Stimulated activated CD8-positive, alpha-beta memory T cell treated with anti-CD3 and anti-CD28 coated beads, Interleukin-12 subunit alpha, Interleukin-12 subunit beta, amount 100 ng/mL, for 24 hours (primary cell): ENCODE measurements at regions not wholly inside any gene's neighbourhood (a gene's known extent, or its start where the extent isn't known, plus 50 kb on each side); places are given as distances from the start of the nearest gene placed in this dataset.

Experiments
- DNase-seq: peaks from one replicate; pipeline ENCODE4 v3.0.0-alpha.2; 2020; ENCODE audit errors: extremely low read depth

DNA sequence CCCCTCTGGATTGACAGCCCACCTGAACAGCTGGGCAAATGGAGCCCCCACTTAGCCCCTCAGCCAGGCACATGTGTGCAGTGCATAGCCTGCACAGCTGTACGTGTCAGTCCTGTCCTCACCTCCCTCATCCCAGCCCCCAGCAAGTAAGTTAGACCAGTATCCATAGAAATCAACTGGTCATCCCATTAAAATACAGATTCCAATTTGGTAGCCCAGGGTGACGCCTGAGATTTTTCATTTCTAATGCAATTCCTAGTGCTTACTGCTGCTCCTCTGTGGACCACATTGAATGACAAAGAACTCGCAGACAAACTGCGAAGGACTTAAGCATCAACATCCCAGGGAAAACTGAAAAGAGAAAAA, 99.0 kb upstream of the GJB5 start:
- DNase-seq = no peak

DNA sequence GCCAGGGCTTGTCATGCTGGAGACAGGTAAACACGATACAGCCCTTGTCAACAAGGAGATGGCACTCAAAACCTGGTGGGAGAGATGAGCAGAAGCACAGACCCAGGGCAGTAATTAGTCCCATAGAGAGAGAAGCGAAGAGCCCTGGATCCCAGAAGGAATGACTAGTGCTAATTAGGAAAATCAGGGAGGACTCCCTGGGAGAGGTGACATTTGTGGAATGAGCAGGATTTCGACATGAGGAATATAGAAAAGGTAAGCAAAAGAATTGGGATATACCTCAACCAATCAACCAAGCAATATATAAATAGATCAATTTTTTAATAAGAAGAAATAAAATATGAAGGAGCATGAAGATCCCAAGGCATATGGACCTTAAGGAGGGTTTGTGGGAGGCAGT, 98.5 kb upstream of the GJB5 start:
- DNase-seq = no peak

GRCh38 chr1:34656731-34657130, 98.1 kb upstream of the GJB5 start:
- DNase-seq = no peak

DNA sequence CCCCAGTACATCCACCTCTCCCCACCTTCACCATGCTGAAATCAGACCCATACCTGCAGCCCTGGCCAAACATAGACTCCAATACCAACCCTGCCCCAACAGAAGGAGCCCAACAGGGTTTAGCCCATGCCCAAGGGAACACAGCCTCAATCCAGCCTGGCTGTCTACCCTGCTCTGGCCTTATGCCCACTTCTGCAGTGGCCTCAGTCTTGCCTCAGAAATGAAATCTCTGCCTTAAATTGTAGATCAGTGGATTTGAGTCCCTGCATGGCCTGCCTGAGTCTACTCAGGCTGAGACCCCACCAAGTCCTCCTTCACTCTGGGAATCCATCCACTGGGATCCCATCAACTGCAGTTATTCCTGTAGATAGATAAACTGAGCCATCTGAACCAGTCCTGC, 97.6 kb upstream of the GJB5 start:
- no peak for DNase-seq

DNA sequence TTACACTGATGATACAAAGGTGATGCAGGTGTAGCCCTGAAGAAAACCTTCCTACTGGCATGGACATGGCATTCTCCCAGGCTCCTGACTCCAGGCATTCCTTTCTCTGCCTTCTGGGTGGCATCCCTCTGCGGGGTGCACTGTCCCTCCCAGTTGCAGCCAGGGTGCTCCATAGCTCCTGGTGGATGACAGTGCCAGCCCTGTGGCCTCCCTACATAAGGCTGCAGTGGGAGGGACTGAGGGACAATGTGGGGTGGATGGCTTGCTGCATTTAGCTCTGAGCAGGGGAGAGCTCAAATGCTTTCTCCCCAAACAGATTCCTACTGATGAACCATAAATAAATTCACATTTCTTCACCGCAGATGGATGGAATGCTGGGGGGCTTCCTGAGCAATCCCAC, 97.0 kb upstream of the GJB5 start:
- DNase-seq = no peak

DNA sequence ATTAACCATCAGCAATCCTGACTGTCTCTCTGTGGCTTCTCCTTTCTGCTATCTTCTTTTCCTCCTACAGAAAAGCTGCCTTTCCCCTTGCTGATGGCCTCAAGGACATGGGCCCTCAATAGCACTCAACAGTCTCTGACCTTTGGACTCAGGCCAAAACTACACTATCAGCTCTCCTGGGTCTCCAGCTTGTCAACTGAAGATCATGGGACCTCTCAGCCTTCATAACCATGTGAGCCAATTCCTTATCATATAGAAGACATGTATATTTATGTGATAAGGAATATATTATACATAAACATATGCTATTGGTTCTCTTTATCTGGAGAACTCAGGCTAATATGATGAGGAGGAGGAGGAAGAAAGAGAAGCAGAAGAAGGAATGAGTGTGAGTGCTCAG, 91.8 kb upstream of the GJB5 start:
- DNase-seq = no peak

GRCh38 chr1:34668063-34668462, 86.8 kb upstream of the GJB5 start:
- DNase-seq = no peak

- no peak for DNase-seq
Measured at GRCh38 chr1:34670982-34671381, 83.9 kb upstream of the GJB5 start.

GRCh38 chr1:34671887-34672286, 83.0 kb upstream of the GJB5 start:
- no peak for DNase-seq

DNA sequence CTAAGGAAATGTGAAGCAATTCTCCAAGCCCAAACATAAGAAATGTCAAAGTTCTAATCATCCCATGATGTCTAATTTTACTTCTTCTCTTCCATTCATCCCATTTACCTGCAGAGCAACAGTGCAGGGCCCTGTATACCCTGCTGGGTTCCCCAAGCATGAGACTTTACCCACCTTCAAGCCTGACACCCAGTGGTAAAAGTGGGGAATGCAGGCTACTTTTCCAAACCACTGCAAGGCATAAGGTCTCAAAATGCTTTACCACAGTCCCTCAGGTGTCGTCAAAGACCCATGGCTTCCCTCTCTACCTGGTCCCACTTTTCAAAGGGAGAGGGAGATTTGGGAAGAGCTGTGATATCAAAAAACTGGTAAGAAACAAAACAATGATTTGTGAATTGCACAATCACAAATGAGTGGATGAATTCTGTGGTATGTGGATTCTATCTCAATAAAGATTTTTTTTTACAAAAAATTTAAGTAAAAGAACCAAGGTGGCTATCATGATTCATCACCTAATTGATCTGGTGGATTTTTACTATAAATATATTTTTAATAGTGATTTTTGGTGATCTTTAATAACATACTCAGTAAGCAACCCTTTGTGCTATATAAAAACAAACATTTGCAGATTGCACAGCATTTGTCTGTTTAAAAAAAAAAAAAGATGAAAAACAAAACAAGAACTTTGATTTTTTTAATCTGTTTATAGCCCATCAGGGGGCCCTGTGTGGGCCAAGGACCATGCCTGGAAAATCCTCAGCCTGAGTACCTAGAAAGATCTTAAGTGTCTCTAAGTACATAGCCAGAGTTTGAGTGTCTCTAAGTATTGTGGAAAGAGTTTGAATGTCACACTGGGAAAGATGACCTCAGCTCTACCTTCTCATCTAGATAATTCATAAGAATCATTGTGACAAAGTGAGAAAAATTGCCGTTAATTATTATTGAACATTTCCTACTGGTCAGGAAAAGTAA, 73.1 kb upstream of the GJB5 start:
- no peak for DNase-seq

- no peak for DNase-seq
Measured at GRCh38 chr1:34682452-34683223, 72.2 kb upstream of the GJB5 start.

DNA sequence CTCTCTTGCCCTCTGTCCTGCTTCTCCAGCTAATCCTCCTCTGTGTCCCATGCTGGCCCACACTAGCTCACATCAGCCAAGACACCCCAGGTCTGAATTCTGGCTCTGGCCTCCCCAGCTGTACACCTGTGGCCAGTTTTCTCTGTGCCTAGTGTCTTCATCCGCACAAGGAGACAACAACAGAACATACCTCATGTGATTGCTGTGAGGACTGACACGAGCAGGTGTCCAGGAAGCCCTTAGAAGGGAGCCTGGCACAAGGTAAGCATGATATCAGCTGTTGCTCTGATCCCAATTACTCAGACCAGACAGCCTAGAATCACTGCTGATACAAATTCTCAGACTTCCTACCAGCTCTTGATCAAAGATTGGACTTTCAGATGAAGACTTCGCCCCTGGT, 71.2 kb upstream of the GJB5 start:
- DNase-seq = no peak

- no peak for DNase-seq
Measured at GRCh38 chr1:34684266-34684665, 70.6 kb upstream of the GJB5 start.

DNA sequence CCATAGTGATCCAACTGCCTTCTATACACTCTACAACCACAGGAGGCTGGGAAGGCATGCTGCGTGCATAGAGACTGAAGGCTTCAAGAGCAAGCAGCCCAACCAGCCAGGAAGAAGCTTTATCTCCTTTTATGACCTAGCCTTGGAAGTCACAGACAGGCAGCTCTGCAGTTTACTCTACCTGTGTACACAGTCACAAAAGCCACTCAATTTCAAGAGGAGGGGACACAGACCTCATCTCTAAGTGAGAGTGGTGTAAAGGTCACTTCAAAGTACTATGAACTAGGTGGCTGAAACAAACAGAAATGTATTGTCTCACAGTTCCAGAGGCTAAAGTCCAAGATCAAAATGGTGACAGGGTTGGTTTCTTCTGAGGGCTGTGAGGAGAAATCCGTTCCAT, 69.6 kb upstream of the GJB5 start:
- no peak for DNase-seq

DNA sequence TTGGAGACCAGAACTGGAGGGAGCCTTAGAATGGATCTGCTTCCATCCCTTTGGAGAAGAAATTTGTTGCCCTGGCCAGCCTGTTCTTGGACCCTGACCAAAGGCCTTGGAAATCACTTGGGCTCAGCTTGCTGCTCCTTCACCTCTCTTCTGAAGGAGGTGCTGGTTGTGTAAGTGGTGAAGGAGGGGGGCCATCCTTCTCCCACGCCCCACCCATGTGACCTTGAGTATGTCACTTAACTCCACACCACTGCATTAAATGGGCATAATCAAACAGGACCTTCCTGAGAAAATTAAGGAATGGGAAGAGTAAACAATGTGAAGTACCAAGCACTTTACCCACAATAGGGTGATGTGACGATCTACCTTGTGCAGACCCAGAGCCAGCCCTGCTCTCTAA, 68.3 kb upstream of the GJB5 start:
- DNase-seq = no peak

DNA sequence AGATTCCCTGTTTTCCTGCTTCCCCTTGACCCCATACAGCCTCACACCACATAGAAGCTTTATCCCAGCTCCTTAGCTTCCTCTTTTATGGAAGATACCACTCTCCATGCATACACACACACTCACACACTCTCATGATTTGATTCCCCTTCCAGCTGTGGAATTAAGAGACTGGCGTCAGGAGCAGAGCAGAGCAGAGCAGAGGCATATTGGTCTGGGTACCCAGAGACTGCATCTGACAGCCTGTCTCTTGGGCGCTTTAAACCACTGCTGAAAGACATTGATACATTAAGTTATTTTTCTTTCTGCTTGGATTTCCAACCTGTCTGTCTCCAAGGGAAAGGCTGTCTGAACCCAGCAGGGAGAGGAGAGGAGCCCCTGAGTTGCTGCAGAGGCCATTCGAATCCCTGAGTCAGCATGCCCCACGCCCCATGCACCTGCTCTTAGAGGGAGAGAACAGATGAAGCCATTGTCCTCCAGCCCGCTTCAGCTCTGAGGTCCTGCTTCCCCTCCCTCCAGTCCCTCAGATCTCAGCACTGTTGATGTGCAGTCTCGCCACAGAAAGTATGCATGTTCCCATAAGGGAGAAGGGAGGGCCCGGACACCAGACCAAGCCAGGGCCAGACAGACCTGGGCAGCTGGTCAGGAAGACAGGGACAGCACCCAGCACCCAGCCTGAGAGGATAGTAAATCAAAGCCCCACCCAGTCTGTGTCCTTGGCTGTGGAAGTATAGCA, 66.7 kb upstream of the GJB5 start:
- no peak for DNase-seq

DNA sequence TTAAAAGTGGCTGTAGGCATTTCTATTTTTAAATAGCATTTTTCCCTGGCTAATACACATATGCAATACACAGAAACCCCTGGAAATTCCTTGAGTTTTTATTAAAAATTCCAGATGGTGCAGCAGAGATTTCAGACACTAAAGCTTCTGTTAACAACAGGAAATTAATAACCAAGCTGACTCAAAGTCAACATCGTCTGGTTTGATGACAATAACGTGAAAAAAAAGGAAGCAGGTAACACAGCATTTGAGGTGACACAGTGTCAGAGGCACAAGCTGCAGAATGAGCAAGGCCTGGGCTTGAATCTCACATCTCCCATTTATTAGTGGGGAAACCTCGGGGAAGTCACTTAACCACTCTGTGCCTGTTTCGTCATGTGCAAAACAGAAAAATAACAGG, 64.6 kb upstream of the GJB5 start:
- DNase-seq = no peak

DNA sequence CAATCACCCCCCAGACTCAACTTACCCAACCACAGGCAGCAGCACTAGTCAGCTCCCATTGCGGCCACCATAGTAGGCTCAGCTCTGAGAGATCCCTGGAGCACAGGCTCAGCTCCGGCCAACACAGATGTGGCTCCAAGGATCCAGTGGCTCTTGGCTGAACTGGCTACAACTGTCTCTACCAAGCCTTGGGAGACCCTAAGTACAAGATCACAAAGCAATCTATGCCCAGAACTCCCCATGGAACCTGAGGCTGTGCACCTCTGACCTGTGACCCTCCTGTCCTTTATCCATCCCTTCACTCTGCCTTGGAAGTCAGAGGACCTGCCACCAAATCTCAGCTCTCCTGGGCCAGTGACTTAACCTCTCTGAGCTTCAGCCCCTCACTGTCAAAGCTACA, 61.8 kb upstream of the GJB5 start:
- no peak for DNase-seq

GRCh38 chr1:34694383-34694782, 60.5 kb upstream of the GJB5 start:
- no peak for DNase-seq

GRCh38 chr1:34695580-34695979, 59.3 kb upstream of the GJB5 start:
- no peak for DNase-seq

- no peak for DNase-seq
Measured at GRCh38 chr1:34696230-34696629, 58.6 kb upstream of the GJB5 start.

GRCh38 chr1:34696981-34697380, 57.9 kb upstream of the GJB5 start:
- DNase-seq = no peak

GRCh38 chr1:34697818-34698217, 57.0 kb upstream of the GJB5 start:
- no peak for DNase-seq
